NCI-H2081 (cell line): ENCODE measurements at regions not wholly inside any gene's neighbourhood (a gene's known extent, or its start where the extent isn't known, plus 50 kb on each side); places are given as distances from the start of the nearest gene placed in this dataset.

Source experiments
- DNase-seq, 2 experiments: peaks; one replicate each; lab custom pipeline; 2025; lab: John Stamatoyannopoulos, UW

- no peak for DNase-seq
Observed at GRCh38 chr9:99327667-99328066, 105.6 kb downstream of the SEC61B start.

GRCh38 chr9:99335280-99335679 lies 113.2 kb downstream of the SEC61B start:
- no peak for DNase-seq

- no peak for DNase-seq
Observed at GRCh38 chr9:99336005-99336404, 113.9 kb downstream of the SEC61B start.

GRCh38 chr9:99336531-99336930 lies 114.4 kb downstream of the SEC61B start:
- DNase-seq = no peak

GRCh38 chr9:99340281-99340680 lies 118.2 kb downstream of the SEC61B start:
- DNase-seq = no peak

GRCh38 chr9:99341686-99342085 lies 119.6 kb downstream of the SEC61B start:
- DNase-seq = no peak

GRCh38 chr9:99345451-99345850 lies 123.4 kb downstream of the SEC61B start:
- DNase-seq = no peak

- no peak for DNase-seq
Observed at GRCh38 chr9:99345942-99346341, 123.9 kb downstream of the SEC61B start.

- DNase-seq = no peak
Observed at GRCh38 chr9:99347568-99347967, 125.5 kb downstream of the SEC61B start.

- no peak for DNase-seq
Observed at GRCh38 chr9:99348289-99348688, 126.2 kb downstream of the SEC61B start.

- DNase-seq = no peak
Observed at GRCh38 chr9:99349870-99350269, 127.8 kb downstream of the SEC61B start.

- DNase-seq = no peak
Observed at GRCh38 chr9:99350461-99350860, 128.4 kb downstream of the SEC61B start.

- no peak for DNase-seq
Observed at GRCh38 chr9:99351647-99352046, 129.6 kb downstream of the SEC61B start.

- DNase-seq = no peak
Observed at GRCh38 chr9:99352826-99353225, 130.7 kb downstream of the SEC61B start.

- no peak for DNase-seq
Observed at GRCh38 chr9:99353408-99353807, 131.3 kb downstream of the SEC61B start.

GRCh38 chr9:99354104-99354503 lies 132.0 kb downstream of the SEC61B start:
- DNase-seq = no peak

GRCh38 chr9:99356512-99356971 lies 134.5 kb downstream of the SEC61B start:
- no peak for DNase-seq

- no peak for DNase-seq
Observed at GRCh38 chr9:99357575-99357974, 135.5 kb downstream of the SEC61B start.

- no peak for DNase-seq
Observed at GRCh38 chr9:99358668-99359067, 136.6 kb downstream of the SEC61B start.

GRCh38 chr9:99359336-99359735 lies 137.3 kb downstream of the SEC61B start:
- no peak for DNase-seq

- DNase-seq = peak in 1 of 2 experiments; percentile 27
Observed at GRCh38 chr9:99360026-99360425, 137.9 kb downstream of the SEC61B start.

- no peak for DNase-seq
Observed at GRCh38 chr9:99361817-99362216, 139.7 kb downstream of the SEC61B start.

GRCh38 chr9:99362321-99362720 lies 140.2 kb downstream of the SEC61B start:
- DNase-seq = no peak

GRCh38 chr9:99363509-99363908 lies 141.4 kb downstream of the SEC61B start:
- DNase-seq = no peak
